ENCODE measurements at regions not wholly inside any gene's neighbourhood (a gene's known extent, or its start where the extent isn't known, plus 50 kb on each side); places are given as distances from the start of the nearest gene placed in this dataset.

DNA sequence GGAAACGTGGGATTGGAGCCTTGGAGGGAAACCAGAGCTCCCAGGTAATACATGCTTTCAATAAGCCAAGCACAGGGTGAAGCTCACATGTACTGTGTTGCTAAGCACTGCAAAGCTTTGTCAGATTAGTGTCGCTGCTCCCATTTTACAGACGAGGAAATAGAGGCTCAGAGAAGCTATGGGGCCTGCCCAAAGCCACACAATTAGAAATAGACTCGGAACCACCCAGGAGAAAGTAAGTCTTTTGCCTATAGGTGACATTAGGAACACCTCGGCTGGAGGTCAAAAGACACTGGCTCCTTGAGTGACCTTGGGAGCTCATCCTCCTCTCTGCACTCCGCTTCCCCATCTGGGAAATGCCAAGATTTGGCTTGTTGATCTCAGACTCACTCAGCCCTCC lies 175.6 kb upstream of the ZC3H12A start:
- dilution Hi-C loops (cut with MboI; ENCODE audit: extremely low pct_ligation_motif_present, low sequenced_read_pairs) = no loop called here
- TF ChIP-seq EZH2 (IDR thresholded peaks at IDR 0.05; ENCODE audit: borderline replicate concordance, low read depth, low read length, severe bottlenecking) (no peak), MYC (IDR thresholded peaks at IDR 0.05; ENCODE audit: low read depth, low read length) (no peak), JUN (IDR thresholded peaks at IDR 0.05; ENCODE audit: borderline replicate concordance, insufficient read depth, insufficient read length, low read depth) (no peak), FOS (IDR thresholded peaks at IDR 0.05; ENCODE audit: borderline replicate concordance, insufficient read depth, low read length) (no peak), POLR2A (IDR thresholded peaks at IDR 0.05; ENCODE audit: low read depth, low read length) (no peak), GATA2 (IDR thresholded peaks at IDR 0.05; ENCODE audit: insufficient read depth, insufficient read length, low read depth, low read length) (no peak), POLR2AphosphoS5 (IDR thresholded peaks at IDR 0.05; ENCODE audit: insufficient read depth, low read depth, low read length) (no peak)
- TF ChIP-seq, protein P1, sequence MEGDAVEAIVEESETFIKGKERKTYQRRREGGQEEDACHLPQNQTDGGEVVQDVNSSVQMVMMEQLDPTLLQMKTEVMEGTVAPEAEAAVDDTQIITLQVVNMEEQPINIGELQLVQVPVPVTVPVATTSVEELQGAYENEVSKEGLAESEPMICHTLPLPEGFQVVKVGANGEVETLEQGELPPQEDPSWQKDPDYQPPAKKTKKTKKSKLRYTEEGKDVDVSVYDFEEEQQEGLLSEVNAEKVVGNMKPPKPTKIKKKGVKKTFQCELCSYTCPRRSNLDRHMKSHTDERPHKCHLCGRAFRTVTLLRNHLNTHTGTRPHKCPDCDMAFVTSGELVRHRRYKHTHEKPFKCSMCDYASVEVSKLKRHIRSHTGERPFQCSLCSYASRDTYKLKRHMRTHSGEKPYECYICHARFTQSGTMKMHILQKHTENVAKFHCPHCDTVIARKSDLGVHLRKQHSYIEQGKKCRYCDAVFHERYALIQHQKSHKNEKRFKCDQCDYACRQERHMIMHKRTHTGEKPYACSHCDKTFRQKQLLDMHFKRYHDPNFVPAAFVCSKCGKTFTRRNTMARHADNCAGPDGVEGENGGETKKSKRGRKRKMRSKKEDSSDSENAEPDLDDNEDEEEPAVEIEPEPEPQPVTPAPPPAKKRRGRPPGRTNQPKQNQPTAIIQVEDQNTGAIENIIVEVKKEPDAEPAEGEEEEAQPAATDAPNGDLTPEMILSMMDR (IDR thresholded peaks at IDR 0.05; ENCODE audit: extremely low read depth in 1 of 2, insufficient read depth in 1 of 2, low read depth in 1 of 2, low read length in 2 of 2) = no peak
- TF ChIP-seq, protein P2, sequence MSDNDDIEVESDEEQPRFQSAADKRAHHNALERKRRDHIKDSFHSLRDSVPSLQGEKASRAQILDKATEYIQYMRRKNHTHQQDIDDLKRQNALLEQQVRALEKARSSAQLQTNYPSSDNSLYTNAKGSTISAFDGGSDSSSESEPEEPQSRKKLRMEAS (IDR thresholded peaks at IDR 0.05; ENCODE audit: insufficient read depth, insufficient read length) = no peak

More for the DNA sequence above, 175.6 kb upstream of the ZC3H12A start:
- Histone ChIP-seq H3K36me3 (ENCODE audit: control insufficient read depth in 2 of 2, extremely low read depth in 1 of 2, insufficient read depth in 2 of 2, low read length in 2 of 2) (no peaks in the 10 kb centered on the region), H4K20me1 (replicated peaks; ENCODE audit: control insufficient read depth, extremely low read depth, insufficient read depth, low read length) (no peaks in the 10 kb centered on the region), H3K9ac (replicated peaks; ENCODE audit: extremely low read depth, insufficient read depth, low read length) (no peak overlapping the region), H2AFZ (ENCODE audit: low read depth, low read length) (no peak overlapping the region), H3K4me2 (ENCODE audit: insufficient read depth, low read length) (no peak overlapping the region), H3K79me2 (ENCODE audit: control insufficient read depth, insufficient read depth, low read length) (no peaks in the 10 kb centered on the region), H3K4me1 (ENCODE audit: control insufficient read depth, extremely low read depth, insufficient read depth, low read length) (no peaks in the 10 kb centered on the region), H3K9me3 (replicated peaks; ENCODE audit: control insufficient read depth, insufficient read depth, low read length) (no peaks in the 10 kb centered on the region), H3K9me1 (replicated peaks; ENCODE audit: control insufficient read depth, extremely low read depth, insufficient read depth, low read length) (no peaks in the 10 kb centered on the region), H3K27me3 (ENCODE audit: control insufficient read depth in 2 of 2, insufficient read depth in 2 of 2, low read length in 2 of 2) (no peaks in the 10 kb centered on the region), H3K27ac (ENCODE audit: insufficient read depth, low read depth, low read length) (no peak overlapping the region), H3K4me3 (replicated peaks in 1 of 3; ENCODE audit: insufficient read depth in 1 of 3, low read depth in 1 of 3, low read length in 3 of 3) (no peak overlapping the region)
- FAIRE-seq = no peak
- intact Hi-C loops (cut with micrococcal nuclease) = no loop called here
- no peak for DNase-seq (ENCODE audit: low read depth, low spot score)
- CTCF ChIA-PET = no interaction called here
- no TSS peak for BruUV-seq (replicated peaks)
- POLR2A ChIA-PET = no interaction called here

Measured in endothelial cell of umbilical vein (primary cell).